HepG2 (cell line): ENCODE measurements at regions not wholly inside any gene's neighbourhood (a gene's known extent, or its start where the extent isn't known, plus 50 kb on each side); places are given as distances from the start of the nearest gene placed in this dataset.
A peak's percentile ranks its signal among the peaks of the same experiment; 100 is the strongest.

ENCODE experiments used
- ATAC-seq: fragments of 200-7000 bp; cut with Tn5 transposase; 3 replicates; pipeline ENCODE4 v1.9.1; 2020; ENCODE audit warnings: mild to moderate bottlenecking, moderate library complexity
- BruUV-seq: library from RNA; stranded (reverse); fragments of 400-500 nt; replicated peaks from 2 replicates; lab custom pipeline; 2021; lab: Mats Ljungman, UMichigan
- CTCF ChIA-PET: fragments of 300-600 bp; formaldehyde crosslinking; extraction: SDS; loops from one replicate; lab custom pipeline; 2021; ENCODE audit warnings: low total read pairs, inconsistent platforms, low intra/inter-chr PET ratio; lab: Yijun Ruan, JAX
- POLR2A ChIA-PET: fragments of 350-600 bp; sonication (Branson Sonifier 250); formaldehyde crosslinking; loops from one replicate; lab custom pipeline; 2020; ENCODE audit warnings: antibody characterized with exemption, inconsistent platforms; lab: Yijun Ruan, JAX
- DNase-seq: peaks from one replicate; pipeline ENCODE4 v3.0.0-alpha.2; 2015; ENCODE audit warnings: low spot score
- FAIRE-seq: peaks from 3 replicates; lab custom pipeline; 2011; peaks lifted over from hg19 to GRCh38; lab: Jason Lieb, UNC
- H2AFZ ChIP-seq: one replicate; pipeline ENCODE4 v1.6.1; 2011; ENCODE audit warnings: low read length, inconsistent platforms
- H3K27ac ChIP-seq: fragments of 300-600 bp; 3 replicates; pipeline ENCODE4 v1.8.0; 2011; ENCODE audit warnings: mixed run types, mild to moderate bottlenecking, mixed read lengths, low read length, inconsistent platforms; ENCODE audit not compliant: insufficient read depth; ENCODE audit errors: extremely low read length
- H3K27me3 ChIP-seq, 2 experiments: fragments of 200-600 bp in 1 of 2; 2 replicates in 1 of 2; 3 replicates in 1 of 2; pipeline versions ENCODE4 v1.6.0 to v1.8.0; 2011; ENCODE audit warnings: low read length in 2 of 2, mild to moderate bottlenecking in 2 of 2, moderate library complexity in 2 of 2, inconsistent platforms in 1 of 2; ENCODE audit not compliant: insufficient read depth in 2 of 2, control insufficient read depth in 1 of 2
- H3K36me3 ChIP-seq, 2 experiments: fragments of 200-600 bp in 1 of 2; replicated peaks in 1 of 2; 2 replicates in 1 of 2; 3 replicates in 1 of 2; pipeline versions ENCODE4 v1.5.1 to v1.8.0; 2011; ENCODE audit warnings: low read length in 2 of 2, inconsistent platforms in 1 of 2; ENCODE audit not compliant: insufficient read depth in 2 of 2, control insufficient read depth in 1 of 2
- H3K4me1 ChIP-seq: 2 replicates; pipeline ENCODE4 v1.5.1; 2012; ENCODE audit warnings: low read length, inconsistent platforms; ENCODE audit not compliant: insufficient read depth
- H3K4me2 ChIP-seq: 2 replicates; pipeline ENCODE4 v1.6.0; 2011; ENCODE audit warnings: low read depth, low read length, inconsistent platforms
- H3K4me3 ChIP-seq, 3 experiments: fragments of 200-600 bp in 1 of 3; sonication (generic), shearing (Covaris generic) in 1 of 3; replicated peaks in 1 of 3; 2 replicates each; pipeline ENCODE4 v1.5.1; 2011 to 2016; ENCODE audit warnings: low read length in 3 of 3, inconsistent platforms in 2 of 3, low read depth in 2 of 3, mild to moderate bottlenecking in 2 of 3, control low read depth in 1 of 3, mixed read lengths in 1 of 3; ENCODE audit not compliant: insufficient read depth in 1 of 3
- H3K79me2 ChIP-seq: one replicate; pipeline ENCODE4 v1.6.1; 2011; ENCODE audit warnings: low read length, inconsistent platforms; ENCODE audit not compliant: insufficient read depth
- H3K9ac ChIP-seq: 2 replicates; pipeline ENCODE4 v1.6.0; 2011; ENCODE audit warnings: mild to moderate bottlenecking, low read depth, low read length, inconsistent platforms; ENCODE audit not compliant: insufficient read depth
- H3K9me3 ChIP-seq: 2 replicates; pipeline ENCODE4 v1.5.1; 2012; ENCODE audit warnings: mild to moderate bottlenecking, low read length
- H4K20me1 ChIP-seq: 2 replicates; pipeline ENCODE4 v1.6.0; 2011; ENCODE audit warnings: inconsistent platforms, mild to moderate bottlenecking, low read length, moderate library complexity; ENCODE audit not compliant: insufficient read depth
- HNF4A ChIP-seq: sonication (generic); formaldehyde crosslinking; IDR thresholded peaks from 2 replicates; pipeline ENCODE4 v1.4.0; 2020; ENCODE audit warnings: missing genetic modification reagents
- NFE2L1 ChIP-seq: sonication (generic); formaldehyde crosslinking; IDR thresholded peaks from 2 replicates; pipeline ENCODE4 v1.4.0; 2020; ENCODE audit warnings: missing genetic modification reagents, mild to moderate bottlenecking, borderline replicate concordance
- YEATS2 ChIP-seq: sonication (generic); formaldehyde crosslinking; IDR thresholded peaks from 2 replicates; pipeline ENCODE4 v1.4.0; 2020; ENCODE audit warnings: missing genetic modification reagents, borderline replicate concordance
- ZFP62 ChIP-seq: sonication (generic); formaldehyde crosslinking; IDR thresholded peaks from 2 replicates; pipeline ENCODE4 v1.4.0; 2020; ENCODE audit warnings: missing genetic modification reagents
- ZNF138 ChIP-seq: sonication (generic); formaldehyde crosslinking; IDR thresholded peaks from 2 replicates; pipeline ENCODE4 v1.5.0; 2020; ENCODE audit warnings: mild to moderate bottlenecking, low read depth, missing genetic modification reagents
- ZNF510 ChIP-seq: sonication (generic); formaldehyde crosslinking; IDR thresholded peaks from 2 replicates; pipeline ENCODE4 v1.4.0; 2020; ENCODE audit warnings: low read depth, mild to moderate bottlenecking, missing genetic modification reagents
- WGBS: methylation state at CpG from one replicate; pipeline ENCODE4 v1.1.6; 2017; ENCODE audit warnings: low lambda C conversion rate; 5-methylcytosine and 5-hydroxymethylcytosine counted together
- in situ Hi-C: cut with HindIII; loops from 2 replicates; pipeline ENCODE4 v1.10.0; 2017; ENCODE audit warnings: low pct_unique_long_range_greater_than_20kb; ENCODE audit not compliant: extremely low pct_ligation_motif_present
- intact Hi-C: fragments of 100-400 bp; cut with micrococcal nuclease; formaldehyde crosslinking; loops from one replicate; pipeline ENCODE4 v1.10.0; 2022; ENCODE audit not compliant: unreplicated experiment

- no peaks in the 10 kb centered on the region for H4K20me1 ChIP-seq
- 96% methylated on average over 4 of the region's 4 CpGs for WGBS
- H3K4me3 ChIP-seq, result no peak overlapping the region
- peaks cover 29% of the 10 kb centered on the region for H3K4me1 ChIP-seq
- H3K36me3 ChIP-seq, result peaks cover 0 to 1% of the 10 kb centered on the region in 2 experiments; a peak in 2 of 5 replicates
- DNase-seq, result no peak
- H2AFZ ChIP-seq, result no peak overlapping the region
- H3K9me3 ChIP-seq, result no peaks in the 10 kb centered on the region
- H3K4me2 ChIP-seq, result no peak overlapping the region
- ATAC-seq, result no peak
- BruUV-seq, result no TSS peak
- intact Hi-C loops (no loop called here), in situ Hi-C loops (no loop called here)
- POLR2A ChIA-PET, result no interaction called here
- H3K27me3 ChIP-seq, result no peaks in the 10 kb centered on the region; a peak in 1 of 5 replicates
- H3K9ac ChIP-seq, result no peak overlapping the region
- H3K27ac ChIP-seq, result no peak overlapping the region
- TF ChIP-seq NFE2L1 (CRISPR knock-in tag) (no peak), ZNF510 (CRISPR knock-in tag) (no peak), YEATS2 (CRISPR knock-in tag) (no peak), ZFP62 (CRISPR knock-in tag) (no peak)
- CTCF ChIA-PET, result no interaction called here
- H3K79me2 ChIP-seq, result no peaks in the 10 kb centered on the region
- FAIRE-seq, result no peak
Measured at GRCh38 chr13:50670847-50671496, 172.5 kb downstream of the DLEU7 start.

- CTCF ChIA-PET, result no interaction called here
- no peak overlapping the region for H3K4me2 ChIP-seq
Measured at GRCh38 chr13:50671497-50671850, 172.0 kb downstream of the DLEU7 start.

More at GRCh38 chr13:50671497-50671850, 172.0 kb downstream of the DLEU7 start:
- FAIRE-seq (no peak), ATAC-seq (no peak; the same call in 2 of the 3 replicates), DNase-seq (no peak)
- 91% methylated on average over 3 of the region's 3 CpGs for WGBS
- POLR2A ChIA-PET, result no interaction called here
- H3K79me2 ChIP-seq, result no peaks in the 10 kb centered on the region
- H2AFZ ChIP-seq, result no peak overlapping the region
- peaks cover 0 to 1% of the 10 kb centered on the region in 2 experiments; a peak in 2 of 5 replicates for H3K36me3 ChIP-seq
- H4K20me1 ChIP-seq, result no peaks in the 10 kb centered on the region
- no peak overlapping the region for H3K27ac ChIP-seq
- TF ChIP-seq ZNF138 (CRISPR knock-in tag) (no peak), HNF4A (CRISPR knock-in tag) (peak; percentile 8; the same call in 1 of the 2 replicates)
- H3K4me1 ChIP-seq, result peaks cover 29% of the 10 kb centered on the region
- intact Hi-C loops, result no loop called here
- BruUV-seq, result no TSS peak
- no peaks in the 10 kb centered on the region for H3K9me3 ChIP-seq
- H3K9ac ChIP-seq, result no peak overlapping the region
- H3K27me3 ChIP-seq, result no peaks in the 10 kb centered on the region; a peak in 1 of 5 replicates
- in situ Hi-C loops, result no loop called here
- H3K4me3 ChIP-seq, result no peak overlapping the region
